HepG2 (cell line): ENCODE measurements at regions not wholly inside any gene's neighbourhood (a gene's known extent, or its start where the extent isn't known, plus 50 kb on each side); places are given as distances from the start of the nearest gene placed in this dataset.

Source experiments
- ATAC-seq: fragments of 200-7000 bp; cut with Tn5 transposase; 3 replicates; pipeline ENCODE4 v1.9.1; 2020; ENCODE audit warnings: mild to moderate bottlenecking, moderate library complexity
- BruUV-seq: library from RNA; stranded (reverse); fragments of 400-500 nt; replicated peaks from 2 replicates; lab custom pipeline; 2021; lab: Mats Ljungman, UMichigan
- CTCF ChIA-PET: fragments of 300-600 bp; formaldehyde crosslinking; extraction: SDS; loops from one replicate; lab custom pipeline; 2021; ENCODE audit warnings: low total read pairs, inconsistent platforms, low intra/inter-chr PET ratio; lab: Yijun Ruan, JAX
- POLR2A ChIA-PET: fragments of 350-600 bp; sonication (Branson Sonifier 250); formaldehyde crosslinking; loops from one replicate; lab custom pipeline; 2020; ENCODE audit warnings: antibody characterized with exemption, inconsistent platforms; lab: Yijun Ruan, JAX
- DNase-seq: peaks from one replicate; pipeline ENCODE4 v3.0.0-alpha.2; 2015; ENCODE audit warnings: low spot score
- FAIRE-seq: peaks from 3 replicates; lab custom pipeline; 2011; peaks lifted over from hg19 to GRCh38; lab: Jason Lieb, UNC
- H2AFZ ChIP-seq: one replicate; pipeline ENCODE4 v1.6.1; 2011; ENCODE audit warnings: low read length, inconsistent platforms
- H3K27ac ChIP-seq: fragments of 300-600 bp; 3 replicates; pipeline ENCODE4 v1.8.0; 2011; ENCODE audit warnings: mixed run types, mild to moderate bottlenecking, mixed read lengths, low read length, inconsistent platforms; ENCODE audit not compliant: insufficient read depth; ENCODE audit errors: extremely low read length
- H3K27me3 ChIP-seq, 2 experiments: fragments of 200-600 bp in 1 of 2; 2 replicates in 1 of 2; 3 replicates in 1 of 2; pipeline versions ENCODE4 v1.6.0 to v1.8.0; 2011; ENCODE audit warnings: low read length in 2 of 2, mild to moderate bottlenecking in 2 of 2, moderate library complexity in 2 of 2, inconsistent platforms in 1 of 2; ENCODE audit not compliant: insufficient read depth in 2 of 2, control insufficient read depth in 1 of 2
- H3K36me3 ChIP-seq, 2 experiments: fragments of 200-600 bp in 1 of 2; replicated peaks in 1 of 2; 2 replicates in 1 of 2; 3 replicates in 1 of 2; pipeline versions ENCODE4 v1.5.1 to v1.8.0; 2011; ENCODE audit warnings: low read length in 2 of 2, inconsistent platforms in 1 of 2; ENCODE audit not compliant: insufficient read depth in 2 of 2, control insufficient read depth in 1 of 2
- H3K4me1 ChIP-seq: 2 replicates; pipeline ENCODE4 v1.5.1; 2012; ENCODE audit warnings: low read length, inconsistent platforms; ENCODE audit not compliant: insufficient read depth
- H3K4me2 ChIP-seq: 2 replicates; pipeline ENCODE4 v1.6.0; 2011; ENCODE audit warnings: low read depth, low read length, inconsistent platforms
- H3K4me3 ChIP-seq, 3 experiments: fragments of 200-600 bp in 1 of 3; sonication (generic), shearing (Covaris generic) in 1 of 3; replicated peaks in 1 of 3; 2 replicates each; pipeline ENCODE4 v1.5.1; 2011 to 2016; ENCODE audit warnings: low read length in 3 of 3, inconsistent platforms in 2 of 3, low read depth in 2 of 3, mild to moderate bottlenecking in 2 of 3, control low read depth in 1 of 3, mixed read lengths in 1 of 3; ENCODE audit not compliant: insufficient read depth in 1 of 3
- H3K79me2 ChIP-seq: one replicate; pipeline ENCODE4 v1.6.1; 2011; ENCODE audit warnings: low read length, inconsistent platforms; ENCODE audit not compliant: insufficient read depth
- H3K9ac ChIP-seq: 2 replicates; pipeline ENCODE4 v1.6.0; 2011; ENCODE audit warnings: mild to moderate bottlenecking, low read depth, low read length, inconsistent platforms; ENCODE audit not compliant: insufficient read depth
- H3K9me3 ChIP-seq: 2 replicates; pipeline ENCODE4 v1.5.1; 2012; ENCODE audit warnings: mild to moderate bottlenecking, low read length
- H4K20me1 ChIP-seq: 2 replicates; pipeline ENCODE4 v1.6.0; 2011; ENCODE audit warnings: inconsistent platforms, mild to moderate bottlenecking, low read length, moderate library complexity; ENCODE audit not compliant: insufficient read depth
- FOXA1 ChIP-seq, 2 experiments: fragments of 450-650 bp in 1 of 2; sonication (generic) in 1 of 2; formaldehyde crosslinking in 1 of 2; IDR thresholded peaks; 2 replicates each; pipeline versions ENCODE4 v1.4.0 to v1.6.1; 2016 to 2020; ENCODE audit warnings: missing genetic modification reagents in 1 of 2
- FOXK2 ChIP-seq: fragments of 450-650 bp; IDR thresholded peaks from 2 replicates; pipeline ENCODE4 v1.6.1; 2016
- KAT7 ChIP-seq: IDR thresholded peaks from 2 replicates; pipeline ENCODE4 v1.6.1; 2018; ENCODE audit warnings: borderline replicate concordance, missing compliant biosample characterization
- KLF16 ChIP-seq, 2 experiments: sonication (generic) in 1 of 2; formaldehyde crosslinking in 1 of 2; IDR thresholded peaks; 2 replicates each; pipeline versions ENCODE4 v1.6.1 to v1.8.0; 2016 to 2023; ENCODE audit warnings: missing genetic modification reagents in 2 of 2, missing compliant biosample characterization in 1 of 2
- WGBS: methylation state at CpG from one replicate; pipeline ENCODE4 v1.1.6; 2017; ENCODE audit warnings: low lambda C conversion rate; 5-methylcytosine and 5-hydroxymethylcytosine counted together
- in situ Hi-C: cut with HindIII; loops from 2 replicates; pipeline ENCODE4 v1.10.0; 2017; ENCODE audit warnings: low pct_unique_long_range_greater_than_20kb; ENCODE audit not compliant: extremely low pct_ligation_motif_present
- intact Hi-C: fragments of 100-400 bp; cut with micrococcal nuclease; formaldehyde crosslinking; loops from one replicate; pipeline ENCODE4 v1.10.0; 2022; ENCODE audit not compliant: unreplicated experiment
- TF ChIP-seq, protein P1 (sequence below): sonication (generic); formaldehyde crosslinking; IDR thresholded peaks from 2 replicates; pipeline ENCODE4 v1.4.0; 2020; ENCODE audit warnings: mild to moderate bottlenecking, missing genetic modification reagents

DNA sequence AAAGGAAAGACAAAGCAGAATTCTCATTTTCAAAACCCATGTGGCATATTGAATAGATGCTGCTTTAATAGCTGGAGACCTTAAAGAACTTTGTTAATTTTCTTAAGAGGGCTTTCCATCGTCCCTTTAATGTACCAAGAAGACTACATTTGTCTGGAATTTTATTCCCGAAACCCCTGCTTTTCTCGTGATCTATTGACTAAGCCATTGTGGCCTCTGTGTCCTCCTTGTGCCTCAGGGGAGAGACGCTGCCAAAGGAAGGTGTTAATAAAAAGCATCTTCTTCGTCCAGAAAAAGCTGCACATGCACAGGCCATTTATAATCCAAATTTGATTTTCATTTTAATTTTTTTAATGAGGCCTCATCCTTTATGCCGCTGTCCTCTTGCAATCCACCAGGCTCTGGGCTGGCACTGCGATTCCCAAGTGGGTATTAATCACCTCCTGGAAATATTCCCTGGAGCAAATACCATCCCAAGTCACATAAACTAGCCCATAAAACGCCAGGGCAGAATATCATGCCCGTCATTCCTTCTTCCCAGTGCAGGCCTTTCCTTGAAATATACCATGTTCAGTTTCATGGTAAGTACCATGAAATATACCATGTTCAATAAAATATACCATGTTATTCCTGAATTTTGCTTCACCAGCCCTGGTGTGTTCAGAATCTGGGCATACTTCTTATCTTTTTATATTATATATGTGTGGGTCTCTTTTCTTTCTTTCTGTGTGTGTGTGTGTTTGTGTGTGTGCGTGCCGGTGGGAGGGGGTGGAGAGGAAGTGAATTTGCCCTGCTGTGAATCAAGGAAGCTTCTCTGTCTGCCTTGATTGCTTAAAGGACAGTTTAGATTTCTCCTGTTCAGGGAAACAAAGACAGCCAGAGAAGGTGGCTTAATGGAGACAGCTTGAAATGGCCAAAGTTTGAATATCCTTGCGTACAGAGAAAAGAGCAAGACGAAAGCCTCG, 147.6 kb downstream of the PHETA1 start:
- POLR2A ChIA-PET, result interaction anchor here (0.6 kb wide), 1 partner anchor 1612 kb away, joined by 3 read pairs; no protein-coding TSS in a partner anchor
- no TSS peak for BruUV-seq

More for the DNA sequence above, 147.6 kb downstream of the PHETA1 start:
- Histone ChIP-seq H3K79me2 (no peaks in the 10 kb centered on the region), H3K36me3 (no peaks in the 10 kb centered on the region), H2AFZ (no peak overlapping the region), H3K4me2 (no peak overlapping the region), H3K4me1 (no peaks in the 10 kb centered on the region), H4K20me1 (no peaks in the 10 kb centered on the region), H3K27me3 (peaks cover 0 to 18% of the 10 kb centered on the region in 2 experiments; a peak in 1 of 5 replicates), H3K9me3 (no peaks in the 10 kb centered on the region), H3K4me3 (no peak overlapping the region), H3K9ac (no peak overlapping the region), H3K27ac (no peak overlapping the region)
- DNase-seq (no peak), ATAC-seq (no peak), FAIRE-seq (no peak)
- intact Hi-C loops (no loop called here), in situ Hi-C loops (no loop called here)
- CTCF ChIA-PET, result no interaction called here
- WGBS, result 39% methylated on average over 14 of the region's 14 CpGs
- TF ChIP-seq, protein P1, sequence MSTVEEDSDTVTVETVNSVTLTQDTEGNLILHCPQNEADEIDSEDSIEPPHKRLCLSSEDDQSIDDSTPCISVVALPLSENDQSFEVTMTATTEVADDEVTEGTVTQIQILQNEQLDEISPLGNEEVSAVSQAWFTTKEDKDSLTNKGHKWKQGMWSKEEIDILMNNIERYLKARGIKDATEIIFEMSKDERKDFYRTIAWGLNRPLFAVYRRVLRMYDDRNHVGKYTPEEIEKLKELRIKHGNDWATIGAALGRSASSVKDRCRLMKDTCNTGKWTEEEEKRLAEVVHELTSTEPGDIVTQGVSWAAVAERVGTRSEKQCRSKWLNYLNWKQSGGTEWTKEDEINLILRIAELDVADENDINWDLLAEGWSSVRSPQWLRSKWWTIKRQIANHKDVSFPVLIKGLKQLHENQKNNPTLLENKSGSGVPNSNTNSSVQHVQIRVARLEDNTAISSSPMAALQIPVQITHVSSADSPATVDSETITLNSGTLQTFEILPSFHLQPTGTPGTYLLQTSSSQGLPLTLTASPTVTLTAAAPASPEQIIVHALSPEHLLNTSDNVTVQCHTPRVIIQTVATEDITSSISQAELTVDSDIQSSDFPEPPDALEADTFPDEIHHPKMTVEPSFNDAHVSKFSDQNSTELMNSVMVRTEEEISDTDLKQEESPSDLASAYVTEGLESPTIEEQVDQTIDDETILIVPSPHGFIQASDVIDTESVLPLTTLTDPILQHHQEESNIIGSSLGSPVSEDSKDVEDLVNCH (CRISPR knock-in tag), result no peak
- no peak for TF ChIP-seq FOXA1 (IDR thresholded peaks at IDR 0.05)
- no peak for TF ChIP-seq FOXA1 (CRISPR knock-in tag; IDR thresholded peaks at IDR 0.05)
- no peak for TF ChIP-seq KAT7 (CRISPR knock-in tag)
- no peak for TF ChIP-seq FOXK2
- TF ChIP-seq KLF16 (CRISPR knock-in tag; IDR thresholded peaks at IDR 0.05), result no peak
